H1 (cell line): ENCODE measurements at regions not wholly inside any gene's neighbourhood (a gene's known extent, or its start where the extent isn't known, plus 50 kb on each side); places are given as distances from the start of the nearest gene placed in this dataset.
"Not testable (repeated sequence)": the region's sequence is repeated elsewhere in the genome, so short reads cannot be mapped to it uniquely, and the experiment has no call there.

ENCODE experiments used
- CTCF ChIA-PET: fragments of 300-600 bp; sonication (Branson Sonifier 250); formaldehyde crosslinking; loops from one replicate; lab custom pipeline; 2021; ENCODE audit not compliant: partially characterized antibody; lab: Charles Lee
- POLR2A ChIA-PET: fragments of 300-600 bp; sonication (Branson Sonifier 250); formaldehyde crosslinking; loops from one replicate; lab custom pipeline; 2021; ENCODE audit warnings: inconsistent platforms; ENCODE audit not compliant: partially characterized antibody; lab: Charles Lee
- DNase-seq, 2 experiments: peaks; one replicate each; pipeline versions ENCODE4 v3.0.0 to v3.0.0-alpha.2; 2010 to 2022; ENCODE audit warnings: low spot score in 2 of 2, low read depth in 1 of 2, mixed read lengths in 1 of 2
- FAIRE-seq: peaks from 2 replicates; lab custom pipeline; 2011; peaks lifted over from hg19 to GRCh38; lab: Jason Lieb, UNC
- H2AFZ ChIP-seq: 2 replicates; pipeline ENCODE4 v1.8.1; 2012; ENCODE audit warnings: low read length, inconsistent platforms
- H2AK5ac ChIP-seq: 2 replicates; pipeline ENCODE4 v1.6.1; 2013; ENCODE audit warnings: low read depth, low read length
- H2BK120ac ChIP-seq: replicated peaks from 2 replicates; pipeline ENCODE3; 2013; ENCODE audit warnings: low read depth, low read length, inconsistent platforms
- H2BK12ac ChIP-seq: 2 replicates; pipeline ENCODE4 v1.6.1; 2013; ENCODE audit warnings: low read depth, low read length
- H2BK15ac ChIP-seq: 2 replicates; pipeline ENCODE4 v1.6.1; 2013; ENCODE audit warnings: low read length
- H2BK20ac ChIP-seq: 2 replicates; pipeline ENCODE4 v1.6.1; 2013; ENCODE audit warnings: low read length
- H2BK5ac ChIP-seq: 2 replicates; pipeline ENCODE4 v1.6.1; 2013; ENCODE audit warnings: low read depth, low read length
- H3K14ac ChIP-seq: 2 replicates; pipeline ENCODE4 v1.6.1; 2013; ENCODE audit warnings: inconsistent platforms; ENCODE audit not compliant: insufficient read length
- H3K18ac ChIP-seq: 2 replicates; pipeline ENCODE4 v1.6.1; 2013; ENCODE audit warnings: low read length; ENCODE audit errors: extremely low read depth
- H3K23ac ChIP-seq: 2 replicates; pipeline ENCODE4 v1.6.1; 2013; ENCODE audit warnings: inconsistent platforms; ENCODE audit not compliant: insufficient read length
- H3K23me2 ChIP-seq: 2 replicates; pipeline ENCODE4 v1.6.1; 2013; ENCODE audit warnings: low read depth, low read length
- H3K27ac ChIP-seq: 2 replicates; pipeline ENCODE4 v1.6.1; 2011; ENCODE audit warnings: low read depth, low read length, inconsistent platforms
- H3K27me3 ChIP-seq, 4 experiments: replicated peaks in 1 of 4; 1 replicate in 1 of 4; 2 replicates in 3 of 4; pipeline versions ENCODE4 v1.6.1 to v1.8.1; 2011 to 2013; ENCODE audit warnings: low read length in 3 of 4, mild to moderate bottlenecking in 3 of 4, inconsistent platforms in 2 of 4, mixed read lengths in 2 of 4, moderate library complexity in 1 of 4; ENCODE audit not compliant: control insufficient read depth in 3 of 4, insufficient read depth in 3 of 4; ENCODE audit errors: extremely low read depth in 1 of 4
- H3K36me3 ChIP-seq, 4 experiments: 2 replicates each; pipeline versions ENCODE4 v1.6.1 to v1.8.1; 2011 to 2013; ENCODE audit warnings: mild to moderate bottlenecking in 4 of 4, low read length in 3 of 4, moderate library complexity in 2 of 4, control low read depth in 1 of 4, inconsistent platforms in 1 of 4; ENCODE audit not compliant: insufficient read depth in 4 of 4, control insufficient read depth in 2 of 4
- H3K4ac ChIP-seq: replicated peaks from 2 replicates; pipeline ENCODE3; 2013; ENCODE audit warnings: low read length, low read depth, mixed read lengths, inconsistent platforms; ENCODE audit not compliant: insufficient read length
- H3K4me1 ChIP-seq, 4 experiments: replicated peaks in 1 of 4; 1 replicate in 1 of 4; 2 replicates in 3 of 4; pipeline versions ENCODE4 v1.6.1 to v1.8.1; 2011 to 2013; ENCODE audit warnings: low read length in 3 of 4, inconsistent platforms in 2 of 4, mixed read lengths in 1 of 4; ENCODE audit not compliant: insufficient read depth in 4 of 4, control insufficient read depth in 3 of 4
- H3K4me2 ChIP-seq, 2 experiments: 2 replicates each; pipeline versions ENCODE4 v1.6.1 to v1.8.1; 2011 to 2013; ENCODE audit warnings: low read depth in 2 of 2, low read length in 2 of 2, control low read depth in 1 of 2, inconsistent platforms in 1 of 2, mild to moderate bottlenecking in 1 of 2; ENCODE audit not compliant: insufficient read depth in 1 of 2
- H3K4me3 ChIP-seq, 4 experiments: fragments of 200-600, 300-600 bp in 1 of 4; sonication (generic), shearing (Covaris generic), sonication (Bioruptor Twin) in 1 of 4; 2 replicates each; pipeline versions ENCODE4 v1.5.1 to v1.8.1; 2011 to 2016; ENCODE audit warnings: low read length in 4 of 4, low read depth in 3 of 4, control low read depth in 2 of 4, inconsistent platforms in 2 of 4, mild to moderate bottlenecking in 2 of 4, mixed read lengths in 1 of 4, moderate library complexity in 1 of 4; ENCODE audit not compliant: insufficient read depth in 2 of 4; ENCODE audit errors: extremely low read depth in 1 of 4
- H3K56ac ChIP-seq: replicated peaks from 2 replicates; pipeline ENCODE3; 2013; ENCODE audit warnings: low read depth, mild to moderate bottlenecking, mixed read lengths, low read length, inconsistent platforms; ENCODE audit not compliant: insufficient read length
- H3K79me1 ChIP-seq: 2 replicates; pipeline ENCODE4 v1.6.1; 2013; ENCODE audit warnings: low read depth, low read length, control low read depth
- H3K79me2 ChIP-seq, 2 experiments: 2 replicates each; pipeline versions ENCODE4 v1.6.1 to v1.8.1; 2012 to 2013; ENCODE audit warnings: low read length in 2 of 2, mild to moderate bottlenecking in 2 of 2, inconsistent platforms in 1 of 2; ENCODE audit not compliant: insufficient read depth in 2 of 2, control insufficient read depth in 1 of 2
- H3K9ac ChIP-seq, 4 experiments: replicated peaks in 1 of 4; 1 replicate in 1 of 4; 2 replicates in 3 of 4; pipeline versions ENCODE4 v1.6.1 to v1.8.1; 2011 to 2013; ENCODE audit warnings: low read depth in 3 of 4, low read length in 3 of 4, control low read depth in 2 of 4, mild to moderate bottlenecking in 2 of 4, moderate library complexity in 2 of 4, inconsistent platforms in 1 of 4; ENCODE audit errors: extremely low read depth in 1 of 4
- H3K9me3 ChIP-seq, 2 experiments: 2 replicates each; pipeline versions ENCODE4 v1.6.1 to v1.8.1; 2012 to 2013; ENCODE audit warnings: mild to moderate bottlenecking in 2 of 2, moderate library complexity in 2 of 2, control low read depth in 1 of 2, inconsistent platforms in 1 of 2, low read depth in 1 of 2, low read length in 1 of 2, mixed read lengths in 1 of 2; ENCODE audit not compliant: insufficient read depth in 2 of 2
- H4K20me1 ChIP-seq, 2 experiments: replicated peaks in 1 of 2; 2 replicates each; pipeline versions ENCODE3 to v1.8.1; 2011 to 2013; ENCODE audit warnings: inconsistent platforms in 2 of 2, low read length in 2 of 2, mild to moderate bottlenecking in 1 of 2; ENCODE audit not compliant: insufficient read depth in 2 of 2, control insufficient read depth in 1 of 2
- H4K5ac ChIP-seq: 2 replicates; pipeline ENCODE4 v1.6.1; 2013; ENCODE audit warnings: low read length, low read depth, mixed read lengths, inconsistent platforms; ENCODE audit not compliant: insufficient read length
- H4K8ac ChIP-seq: 2 replicates; pipeline ENCODE4 v1.8.0; 2013; ENCODE audit warnings: mild to moderate bottlenecking, moderate library complexity, low read length, inconsistent platforms; ENCODE audit not compliant: insufficient read depth; ENCODE audit errors: extremely low read depth
- H4K91ac ChIP-seq: replicated peaks from 2 replicates; pipeline ENCODE3; 2013; ENCODE audit warnings: low read length, mixed read lengths, inconsistent platforms; ENCODE audit not compliant: insufficient read length
- RAD21 ChIP-seq, 2 experiments: IDR thresholded peaks in 1 of 2; conservative IDR thresholded peaks in 1 of 2; 2 replicates each; pipeline ENCODE4 v1.6.1; 2011; ENCODE audit warnings: low read depth in 2 of 2, low read length in 2 of 2, improper control_type of control experiment in 1 of 2, inconsistent platforms in 1 of 2, mild to moderate bottlenecking in 1 of 2, moderate library complexity in 1 of 2
- WGBS, 2 experiments: shearing (Covaris generic) in 1 of 2; methylation state at CpG; one replicate each; pipeline versions ENCODE4 v1.1.6 to v1.1.7; 2013 to 2015; ENCODE audit warnings: low lambda C conversion rate in 2 of 2, mixed read lengths in 2 of 2, inconsistent platforms in 1 of 2, low coverage in 1 of 2, missing lambda C conversion rate in 1 of 2; ENCODE audit not compliant: insufficient replicate concordance in 2 of 2, insufficient coverage in 1 of 2, insufficient read length in 1 of 2; ENCODE audit errors: extremely low coverage in 1 of 2, missing lambda C conversion rate in 1 of 2; 5-methylcytosine and 5-hydroxymethylcytosine counted together
- TF ChIP-seq, protein P1 (sequence below), 3 experiments: IDR thresholded peaks; 1 replicate in 2 of 3; 2 replicates in 1 of 3; pipeline versions ENCODE4 v1.5.1 to v1.6.1; 2011; ENCODE audit warnings: low read length in 3 of 3, mild to moderate bottlenecking in 3 of 3, inconsistent platforms in 2 of 3, low read depth in 1 of 3, moderate library complexity in 1 of 3; ENCODE audit not compliant: insufficient read depth in 1 of 3; ENCODE audit errors: control extremely low read depth in 1 of 3

DNA sequence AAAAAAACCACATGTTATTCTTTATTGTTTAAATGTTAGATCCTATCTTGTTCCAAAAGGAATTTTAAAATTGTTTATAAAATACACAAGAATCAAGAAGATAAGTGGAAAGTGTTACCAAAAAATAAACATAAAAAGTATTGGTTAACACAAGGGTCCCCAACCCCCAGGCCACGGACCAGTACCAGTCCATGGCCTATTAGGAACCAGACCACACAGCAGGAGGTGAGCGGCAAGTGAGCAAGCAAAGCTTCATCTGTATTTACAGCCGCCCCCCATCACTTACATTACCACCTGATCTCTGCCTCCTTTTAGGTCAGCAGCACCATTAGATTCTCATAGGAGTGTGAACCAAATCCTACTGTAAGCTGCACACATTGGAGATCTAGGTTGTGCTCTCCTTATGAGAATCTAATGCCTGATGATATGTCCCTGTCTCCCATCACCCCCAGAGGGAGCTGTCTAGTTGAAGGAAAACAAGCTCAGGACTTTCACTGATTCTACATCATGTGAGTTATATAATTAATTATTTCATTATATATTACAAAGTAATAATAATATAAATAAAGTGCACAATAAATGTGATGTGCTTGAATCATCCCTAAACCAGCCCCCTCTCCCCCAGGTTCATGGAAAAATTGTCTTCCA is 86.3 kb upstream of the CDK13 start:
- H3K56ac ChIP-seq, FAIRE-seq, H4K5ac ChIP-seq, H3K27me3 ChIP-seq, H3K4me3 ChIP-seq, H4K20me1 ChIP-seq, H3K79me1 ChIP-seq, H3K27ac ChIP-seq, H4K91ac ChIP-seq, H2AK5ac ChIP-seq, H2BK15ac ChIP-seq, H2BK12ac ChIP-seq, H3K23me2 ChIP-seq, DNase-seq, H3K4me2 ChIP-seq, H3K14ac ChIP-seq, H2AFZ ChIP-seq, H3K79me2 ChIP-seq, H2BK20ac ChIP-seq, H3K4me1 ChIP-seq, H3K36me3 ChIP-seq, H3K9ac ChIP-seq, H3K18ac ChIP-seq, H2BK120ac ChIP-seq, POLR2A ChIA-PET, H3K23ac ChIP-seq, H3K4ac ChIP-seq, H3K9me3 ChIP-seq, H4K8ac ChIP-seq, H2BK5ac ChIP-seq: not testable (repeated sequence)
- TF ChIP-seq, protein P1, sequence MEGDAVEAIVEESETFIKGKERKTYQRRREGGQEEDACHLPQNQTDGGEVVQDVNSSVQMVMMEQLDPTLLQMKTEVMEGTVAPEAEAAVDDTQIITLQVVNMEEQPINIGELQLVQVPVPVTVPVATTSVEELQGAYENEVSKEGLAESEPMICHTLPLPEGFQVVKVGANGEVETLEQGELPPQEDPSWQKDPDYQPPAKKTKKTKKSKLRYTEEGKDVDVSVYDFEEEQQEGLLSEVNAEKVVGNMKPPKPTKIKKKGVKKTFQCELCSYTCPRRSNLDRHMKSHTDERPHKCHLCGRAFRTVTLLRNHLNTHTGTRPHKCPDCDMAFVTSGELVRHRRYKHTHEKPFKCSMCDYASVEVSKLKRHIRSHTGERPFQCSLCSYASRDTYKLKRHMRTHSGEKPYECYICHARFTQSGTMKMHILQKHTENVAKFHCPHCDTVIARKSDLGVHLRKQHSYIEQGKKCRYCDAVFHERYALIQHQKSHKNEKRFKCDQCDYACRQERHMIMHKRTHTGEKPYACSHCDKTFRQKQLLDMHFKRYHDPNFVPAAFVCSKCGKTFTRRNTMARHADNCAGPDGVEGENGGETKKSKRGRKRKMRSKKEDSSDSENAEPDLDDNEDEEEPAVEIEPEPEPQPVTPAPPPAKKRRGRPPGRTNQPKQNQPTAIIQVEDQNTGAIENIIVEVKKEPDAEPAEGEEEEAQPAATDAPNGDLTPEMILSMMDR (IDR thresholded peaks at IDR 0.05; ENCODE audit: control extremely low read depth in 1 of 3, insufficient read depth in 1 of 3, low read depth in 1 of 3, low read length in 3 of 3), result peak in 1 of 3 experiments; percentile 10; a peak in 1 of 4 replicates
- TF ChIP-seq RAD21 (IDR thresholded peaks at IDR 0.05 in 1 of 2, conservative IDR thresholded peaks at IDR 0.05 in 1 of 2; ENCODE audit: low read depth in 2 of 2, low read length in 2 of 2), result peak; percentile 25 to 32; a peak in 3 of 4 replicates
- CTCF ChIA-PET, result interaction anchor here (0.8 to 1.1 kb wide), 4 partner anchors 17 to 189 kb away, joined by 3 to 4 read pairs (median 4); no protein-coding TSS in a partner anchor
- 82% methylated on average over 3 of the region's 3 CpGs; no CpG with 5 or more reads in 1 of the 2 experiments for WGBS, 2 experiments
